ENCODE measurements at regions not wholly inside any gene's neighbourhood (a gene's known extent, or its start where the extent isn't known, plus 50 kb on each side); places are given as distances from the start of the nearest gene placed in this dataset.

DNA sequence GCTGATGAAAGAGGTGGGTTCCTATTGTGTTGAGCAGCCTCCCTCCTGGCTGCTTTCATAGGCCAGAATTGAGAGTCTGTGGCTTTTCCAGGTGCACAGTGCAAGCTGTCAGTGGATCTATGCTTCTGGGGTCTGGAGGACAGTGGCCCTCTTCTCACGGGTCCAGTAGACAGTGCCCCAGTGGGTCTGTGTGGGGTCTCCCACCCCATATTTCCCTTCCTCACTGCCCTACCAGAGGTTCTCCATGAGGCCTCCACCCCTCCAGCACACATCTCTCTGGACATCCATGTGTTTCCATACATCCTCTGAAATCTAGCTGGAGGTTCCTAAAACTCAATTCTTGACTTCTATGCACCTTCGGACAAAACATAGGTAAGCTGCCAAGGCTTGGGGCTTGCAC, 201.2 kb downstream of the FAM43A start:
- TF ChIP-seq EP300 (conservative IDR thresholded peaks at IDR 0.05; ENCODE audit: poor library complexity, severe bottlenecking) (no peak), TAF1 (IDR thresholded peaks at IDR 0.05; ENCODE audit: low read depth) (no peak)
